ENCODE measurements at regions not wholly inside any gene's neighbourhood (a gene's known extent, or its start where the extent isn't known, plus 50 kb on each side); places are given as distances from the start of the nearest gene placed in this dataset.

DNA sequence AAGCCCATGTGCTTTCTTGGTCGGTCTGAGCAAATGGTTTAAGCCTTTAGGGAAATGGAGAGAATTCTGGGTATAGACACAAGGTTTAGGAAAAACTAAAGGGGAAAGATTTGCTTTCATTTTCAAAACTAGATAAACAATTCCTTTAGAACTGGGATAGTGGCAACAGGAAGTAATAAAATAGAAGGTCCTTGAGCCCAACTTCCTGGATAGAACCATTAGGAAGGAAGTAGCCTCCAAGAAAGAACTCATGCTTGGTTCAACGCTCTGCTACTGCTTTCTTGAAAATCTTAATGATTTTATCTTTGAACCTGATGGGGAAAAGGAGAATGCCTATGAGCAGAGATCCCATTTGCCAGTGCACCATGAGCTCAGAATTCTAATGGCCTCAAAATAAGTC, 147.0 kb upstream of the THRB start:
- Histone ChIP-seq H3K4me2 (ENCODE audit: insufficient read depth, low read length) (no peak overlapping the region), H2AFZ (ENCODE audit: low read length) (no peak overlapping the region)
- TF ChIP-seq, protein P1, sequence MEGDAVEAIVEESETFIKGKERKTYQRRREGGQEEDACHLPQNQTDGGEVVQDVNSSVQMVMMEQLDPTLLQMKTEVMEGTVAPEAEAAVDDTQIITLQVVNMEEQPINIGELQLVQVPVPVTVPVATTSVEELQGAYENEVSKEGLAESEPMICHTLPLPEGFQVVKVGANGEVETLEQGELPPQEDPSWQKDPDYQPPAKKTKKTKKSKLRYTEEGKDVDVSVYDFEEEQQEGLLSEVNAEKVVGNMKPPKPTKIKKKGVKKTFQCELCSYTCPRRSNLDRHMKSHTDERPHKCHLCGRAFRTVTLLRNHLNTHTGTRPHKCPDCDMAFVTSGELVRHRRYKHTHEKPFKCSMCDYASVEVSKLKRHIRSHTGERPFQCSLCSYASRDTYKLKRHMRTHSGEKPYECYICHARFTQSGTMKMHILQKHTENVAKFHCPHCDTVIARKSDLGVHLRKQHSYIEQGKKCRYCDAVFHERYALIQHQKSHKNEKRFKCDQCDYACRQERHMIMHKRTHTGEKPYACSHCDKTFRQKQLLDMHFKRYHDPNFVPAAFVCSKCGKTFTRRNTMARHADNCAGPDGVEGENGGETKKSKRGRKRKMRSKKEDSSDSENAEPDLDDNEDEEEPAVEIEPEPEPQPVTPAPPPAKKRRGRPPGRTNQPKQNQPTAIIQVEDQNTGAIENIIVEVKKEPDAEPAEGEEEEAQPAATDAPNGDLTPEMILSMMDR (IDR thresholded peaks at IDR 0.05; ENCODE audit: extremely low read depth, low read depth, low read length) = no peak

DNA sequence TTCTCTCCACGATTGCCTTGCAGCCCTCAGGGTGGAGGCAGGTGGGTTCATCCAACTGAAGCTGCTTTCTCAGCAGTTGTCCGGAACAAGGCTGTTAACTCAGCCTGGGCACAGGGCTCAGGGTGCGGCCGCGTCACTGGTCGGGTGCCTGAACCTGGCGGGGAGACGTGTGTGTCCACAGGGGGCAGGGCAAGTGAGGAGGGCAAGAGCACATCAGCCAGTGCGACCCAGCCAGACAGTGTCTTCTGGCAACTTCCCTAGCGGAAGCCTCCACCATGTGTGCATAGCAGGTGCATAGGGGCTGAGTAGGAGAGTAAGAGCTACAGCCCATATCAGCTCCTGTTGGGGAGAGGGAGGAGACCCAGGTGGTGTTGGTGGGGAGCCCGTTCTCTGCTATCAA, 150.4 kb upstream of the THRB start:
- Histone ChIP-seq H3K27ac (ENCODE audit: low read depth, low read length) (no peak overlapping the region), H3K79me2 (ENCODE audit: insufficient read depth, low read length) (no peaks in the 10 kb centered on the region), H3K4me2 (ENCODE audit: insufficient read depth, low read length) (no peak overlapping the region), H4K20me1 (ENCODE audit: insufficient read depth, low read length) (no peaks in the 10 kb centered on the region), H3K4me1 (ENCODE audit: insufficient read depth, low read length) (no peaks in the 10 kb centered on the region), H3K4me3 (ENCODE audit: insufficient read depth, low read length) (no peak overlapping the region), H3K27me3 (ENCODE audit: insufficient read depth, low read length) (no peaks in the 10 kb centered on the region), H2AFZ (ENCODE audit: low read length) (no peak overlapping the region), H3K36me3 (ENCODE audit: insufficient read depth, low read length) (no peaks in the 10 kb centered on the region), H3K9me3 (ENCODE audit: low read depth, low read length) (no peaks in the 10 kb centered on the region)
- TF ChIP-seq, protein P1 (IDR thresholded peaks at IDR 0.05; ENCODE audit: extremely low read depth, low read depth, low read length) = no peak
- no peak for DNase-seq (ENCODE audit: insufficient read length, low spot score, missing footprints)

More for the DNA sequence above, 147.0 kb upstream of the THRB start:
- no peaks in the 10 kb centered on the region for H3K36me3 ChIP-seq (ENCODE audit: insufficient read depth, low read length)
- H3K9me3 ChIP-seq (ENCODE audit: low read depth, low read length) = no peaks in the 10 kb centered on the region
- no peaks in the 10 kb centered on the region for H3K79me2 ChIP-seq (ENCODE audit: insufficient read depth, low read length)
- no peaks in the 10 kb centered on the region for H3K4me1 ChIP-seq (ENCODE audit: insufficient read depth, low read length)
- no peak overlapping the region for H3K27ac ChIP-seq (ENCODE audit: low read depth, low read length)
- H3K4me3 ChIP-seq (ENCODE audit: insufficient read depth, low read length) = no peak overlapping the region
- no peak for DNase-seq (ENCODE audit: insufficient read length, low spot score, missing footprints)
- H4K20me1 ChIP-seq (ENCODE audit: insufficient read depth, low read length) = no peaks in the 10 kb centered on the region
- H3K27me3 ChIP-seq (ENCODE audit: insufficient read depth, low read length) = no peaks in the 10 kb centered on the region

DNA sequence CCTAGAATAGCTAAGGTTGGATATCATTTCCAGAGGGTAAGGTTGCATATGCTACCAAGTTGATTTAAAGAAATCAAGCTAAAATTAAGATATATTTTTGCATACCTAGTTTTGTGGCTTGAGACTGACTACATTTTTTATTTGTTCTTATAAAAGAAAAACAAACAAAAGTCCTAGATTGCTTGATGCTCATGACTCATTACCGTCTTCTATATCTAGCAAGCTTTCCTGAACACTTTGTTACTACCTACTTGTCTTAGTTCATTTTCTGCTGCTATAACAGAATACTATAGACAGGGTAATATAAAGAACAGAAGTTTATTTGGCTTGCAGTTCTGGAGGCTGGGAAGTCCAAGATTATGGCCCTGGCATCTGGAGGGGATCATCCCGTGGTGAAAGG, 152.1 kb upstream of the THRB start:
- TF ChIP-seq, protein P1 (IDR thresholded peaks at IDR 0.05; ENCODE audit: extremely low read depth, low read depth, low read length) = no peak
- no peaks in the 10 kb centered on the region for H3K9me3 ChIP-seq (ENCODE audit: low read depth, low read length)
- H3K36me3 ChIP-seq (ENCODE audit: insufficient read depth, low read length) = no peaks in the 10 kb centered on the region
- H4K20me1 ChIP-seq (ENCODE audit: insufficient read depth, low read length) = no peaks in the 10 kb centered on the region
- H3K27me3 ChIP-seq (ENCODE audit: insufficient read depth, low read length) = no peaks in the 10 kb centered on the region
- no peaks in the 10 kb centered on the region for H3K79me2 ChIP-seq (ENCODE audit: insufficient read depth, low read length)
- peak; percentile 4 for DNase-seq (ENCODE audit: insufficient read length, low spot score, missing footprints)
- no peaks in the 10 kb centered on the region for H3K4me1 ChIP-seq (ENCODE audit: insufficient read depth, low read length)
- H3K4me3 ChIP-seq (ENCODE audit: insufficient read depth, low read length) = no peak overlapping the region
- no peak overlapping the region for H3K4me2 ChIP-seq (ENCODE audit: insufficient read depth, low read length)
- no peak overlapping the region for H3K27ac ChIP-seq (ENCODE audit: low read depth, low read length)
- no peak overlapping the region for H2AFZ ChIP-seq (ENCODE audit: low read length)

DNA sequence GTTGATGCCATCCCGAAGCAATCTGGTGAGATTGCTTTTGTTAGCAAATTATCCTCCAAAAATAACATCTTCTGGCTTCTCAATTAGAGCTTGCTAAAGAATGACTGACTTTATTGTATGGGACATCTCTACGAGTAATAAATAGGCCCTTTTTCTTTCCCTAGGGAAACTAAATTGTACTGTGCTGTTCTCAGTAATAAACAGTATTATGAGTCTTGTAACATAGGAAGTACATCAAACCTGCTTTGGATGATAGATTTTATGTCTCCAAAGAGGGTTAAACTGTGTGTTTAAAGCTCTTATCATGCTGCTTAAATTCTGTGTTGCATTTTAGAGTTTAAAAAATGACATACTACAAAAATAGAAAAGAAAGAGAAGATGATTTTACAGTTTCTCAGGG, 153.4 kb upstream of the THRB start:
- Histone ChIP-seq H3K79me2 (ENCODE audit: insufficient read depth, low read length) (no peaks in the 10 kb centered on the region), H3K9me3 (ENCODE audit: low read depth, low read length) (no peaks in the 10 kb centered on the region), H3K27me3 (ENCODE audit: insufficient read depth, low read length) (no peaks in the 10 kb centered on the region), H3K36me3 (ENCODE audit: insufficient read depth, low read length) (no peaks in the 10 kb centered on the region), H3K4me2 (ENCODE audit: insufficient read depth, low read length) (no peak overlapping the region), H3K27ac (ENCODE audit: low read depth, low read length) (no peak overlapping the region), H4K20me1 (ENCODE audit: insufficient read depth, low read length) (no peaks in the 10 kb centered on the region), H2AFZ (ENCODE audit: low read length) (no peak overlapping the region), H3K4me1 (ENCODE audit: insufficient read depth, low read length) (no peaks in the 10 kb centered on the region), H3K4me3 (ENCODE audit: insufficient read depth, low read length) (no peak overlapping the region)
- TF ChIP-seq, protein P1 (IDR thresholded peaks at IDR 0.05; ENCODE audit: extremely low read depth, low read depth, low read length) = no peak
- no peak for DNase-seq (ENCODE audit: insufficient read length, low spot score, missing footprints)
